ENCODE measurements at regions not wholly inside any gene's neighbourhood (a gene's known extent, or its start where the extent isn't known, plus 50 kb on each side); places are given as distances from the start of the nearest gene placed in this dataset.

DNA sequence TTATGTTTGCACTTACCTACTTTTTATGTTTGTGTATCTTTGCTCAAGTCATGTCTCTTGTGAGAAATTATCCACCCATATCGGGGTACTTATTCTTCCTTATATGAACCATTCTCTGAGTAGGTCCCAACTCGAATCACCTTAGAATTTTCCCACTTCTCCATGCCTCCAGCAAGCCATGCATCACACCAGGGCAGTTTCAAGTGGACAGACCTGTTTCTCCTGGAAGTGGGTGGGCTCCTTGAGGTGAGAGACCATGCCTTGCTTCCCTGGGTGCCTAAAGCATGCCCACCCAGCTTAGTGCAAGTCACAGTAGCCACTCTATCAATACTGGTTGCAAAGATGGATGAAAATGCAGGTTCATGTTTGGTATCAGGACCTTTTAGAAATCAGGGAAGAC, 187.2 kb downstream of the KIT start:
- Histone ChIP-seq H2BK120ac (ENCODE audit: low read depth, low read length) (no peak overlapping the region), H3K27me3 (ENCODE audit: control insufficient read depth, insufficient read depth, low read length) (peaks cover 5% of the 10 kb centered on the region), H3K4ac (ENCODE audit: low read depth, low read length) (no peak overlapping the region), H3K18ac (ENCODE audit: low read depth, low read length) (no peak overlapping the region), H3K56ac (ENCODE audit: extremely low read depth, insufficient read depth, low read length) (no peak overlapping the region), H3K9me1 (ENCODE audit: insufficient read depth, low read length) (no peaks in the 10 kb centered on the region), H3K36me3 (ENCODE audit: control insufficient read depth, insufficient read depth, low read length) (no peaks in the 10 kb centered on the region), H3K23ac (ENCODE audit: low read depth, low read length) (no peak overlapping the region), H3K4me2 (ENCODE audit: low read depth, low read length) (no peak overlapping the region), H3K9ac (ENCODE audit: low read depth, low read length) (no peak overlapping the region), H3K9me3 (ENCODE audit: control insufficient read depth, insufficient read depth, low read length) (no peaks in the 10 kb centered on the region), H4K8ac (ENCODE audit: low read depth in 2 of 2, low read length in 2 of 2) (no peak overlapping the region), H2BK20ac (ENCODE audit: low read depth, low read length) (no peak overlapping the region), H3K4me3 (ENCODE audit: insufficient read depth, low read depth, low read length) (no peak overlapping the region), H2AFZ (replicated peaks; ENCODE audit: low read length, poor library complexity) (no peak overlapping the region), H2AK5ac (ENCODE audit: low read depth, low read length) (no peak overlapping the region), H3K79me1 (ENCODE audit: low read depth in 1 of 2, low read length in 2 of 2) (no peaks in the 10 kb centered on the region), H4K5ac (ENCODE audit: low read depth, low read length) (no peak overlapping the region), H4K91ac (ENCODE audit: insufficient read depth, low read depth, low read length) (no peak overlapping the region), H4K20me1 (ENCODE audit: insufficient read depth, low read length) (no peaks in the 10 kb centered on the region), H3K14ac (replicated peaks; ENCODE audit: low read depth, low read length) (no peak overlapping the region), H2AK9ac (replicated peaks; ENCODE audit: low read depth, low read length, poor library complexity) (no peak overlapping the region), H3K27ac (ENCODE audit: insufficient read depth, low read length) (no peak overlapping the region), H2BK5ac (ENCODE audit: low read depth, low read length, poor library complexity, severe bottlenecking) (no peak overlapping the region), H2BK15ac (ENCODE audit: low read depth, low read length) (no peak overlapping the region), H3K4me1 (ENCODE audit: control insufficient read depth, insufficient read depth, low read length) (no peaks in the 10 kb centered on the region)
- POLR2A ChIA-PET (ENCODE audit: unreplicated experiment), result no interaction called here
- DNase-seq (no peak), ATAC-seq (ENCODE audit: low read depth) (no peak)
- no CpG with 5 or more reads among the region's 2 CpGs for whole genome bisulfite sequencing, 2 experiments (ENCODE audit: extremely low coverage in 2 of 2, insufficient read length in 1 of 2)
- intact Hi-C loops (cut with micrococcal nuclease), result loop anchor here (10.0 kb wide), 1 partner anchor 460 kb away; no protein-coding TSS in a partner anchor
- CTCF ChIA-PET, result no interaction called here
- in situ Hi-C loops (cut with MboI; ENCODE audit: low sequenced_read_pairs), result no loop called here
- no peak for TF ChIP-seq SMC3 (IDR thresholded peaks at IDR 0.05; ENCODE audit: low read depth, low read length)
- TF ChIP-seq, protein P1, sequence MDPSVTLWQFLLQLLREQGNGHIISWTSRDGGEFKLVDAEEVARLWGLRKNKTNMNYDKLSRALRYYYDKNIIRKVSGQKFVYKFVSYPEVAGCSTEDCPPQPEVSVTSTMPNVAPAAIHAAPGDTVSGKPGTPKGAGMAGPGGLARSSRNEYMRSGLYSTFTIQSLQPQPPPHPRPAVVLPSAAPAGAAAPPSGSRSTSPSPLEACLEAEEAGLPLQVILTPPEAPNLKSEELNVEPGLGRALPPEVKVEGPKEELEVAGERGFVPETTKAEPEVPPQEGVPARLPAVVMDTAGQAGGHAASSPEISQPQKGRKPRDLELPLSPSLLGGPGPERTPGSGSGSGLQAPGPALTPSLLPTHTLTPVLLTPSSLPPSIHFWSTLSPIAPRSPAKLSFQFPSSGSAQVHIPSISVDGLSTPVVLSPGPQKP (IDR thresholded peaks at IDR 0.05; ENCODE audit: borderline replicate concordance, low read depth, low read length), result no peak
- TF ChIP-seq, protein P2, sequence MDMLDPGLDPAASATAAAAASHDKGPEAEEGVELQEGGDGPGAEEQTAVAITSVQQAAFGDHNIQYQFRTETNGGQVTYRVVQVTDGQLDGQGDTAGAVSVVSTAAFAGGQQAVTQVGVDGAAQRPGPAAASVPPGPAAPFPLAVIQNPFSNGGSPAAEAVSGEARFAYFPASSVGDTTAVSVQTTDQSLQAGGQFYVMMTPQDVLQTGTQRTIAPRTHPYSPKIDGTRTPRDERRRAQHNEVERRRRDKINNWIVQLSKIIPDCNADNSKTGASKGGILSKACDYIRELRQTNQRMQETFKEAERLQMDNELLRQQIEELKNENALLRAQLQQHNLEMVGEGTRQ (IDR thresholded peaks at IDR 0.05; ENCODE audit: low read depth, low read length), result no peak
- no peak for TF ChIP-seq POLR2A (IDR thresholded peaks at IDR 0.05; ENCODE audit: low read depth, low read length)
- TF ChIP-seq CEBPB (IDR thresholded peaks at IDR 0.05; ENCODE audit: low read depth, low read length), result no peak
- TF ChIP-seq NFE2L2 (IDR thresholded peaks at IDR 0.05; ENCODE audit: low read depth, low read length), result no peak
- no peak for TF ChIP-seq MAFK (IDR thresholded peaks at IDR 0.05; ENCODE audit: low read depth, low read length)
- dilution Hi-C loops (cut with HindIII; ENCODE audit: low sequenced_read_pairs, unreplicated experiment), result no loop called here
- no TSS peak for BruUV-seq (replicated peaks)

Data from IMR-90 (cell line).